Urothelium cell line (cell line): ENCODE measurements at regions not wholly inside any gene's neighbourhood (a gene's known extent, or its start where the extent isn't known, plus 50 kb on each side); places are given as distances from the start of the nearest gene placed in this dataset.

Experiments
- DNase-seq: peaks from one replicate; pipeline ENCODE4 v3.0.0; 2011; ENCODE audit warnings: low spot score, mixed read lengths
- FAIRE-seq: peaks from 2 replicates; lab custom pipeline; 2011; peaks lifted over from hg19 to GRCh38; lab: Jason Lieb, UNC

- DNase-seq (no peak), FAIRE-seq (no peak)
Observed at GRCh38 chr13:22112956-22113745, 442.3 kb downstream of the FGF9 start.

GRCh38 chr13:22114630-22115311 lies 443.9 kb downstream of the FGF9 start:
- DNase-seq (no peak), FAIRE-seq (no peak)

- no peak for DNase-seq
- FAIRE-seq: no peak
Observed at GRCh38 chr13:22118158-22118557, 447.3 kb downstream of the FGF9 start.

GRCh38 chr13:22120646-22121045 lies 449.8 kb downstream of the FGF9 start:
- DNase-seq (no peak), FAIRE-seq (no peak)

GRCh38 chr13:22121146-22121739 lies 450.4 kb downstream of the FGF9 start:
- FAIRE-seq: no peak

GRCh38 chr13:22126433-22127021 lies 455.7 kb downstream of the FGF9 start:
- FAIRE-seq (no peak), DNase-seq (no peak)

More at GRCh38 chr13:22121146-22121739, 450.4 kb downstream of the FGF9 start:
- no peak for DNase-seq

GRCh38 chr13:22127277-22128164 lies 456.6 kb downstream of the FGF9 start:
- FAIRE-seq: peak; percentile 9
- DNase-seq: no peak

- DNase-seq: no peak
- FAIRE-seq: no peak
Observed at GRCh38 chr13:22128441-22129408, 457.9 kb downstream of the FGF9 start.

GRCh38 chr13:22130254-22130653 lies 459.4 kb downstream of the FGF9 start:
- FAIRE-seq: no peak
- DNase-seq: no peak

- FAIRE-seq (no peak), DNase-seq (no peak)
Observed at GRCh38 chr13:22134261-22134660, 463.4 kb downstream of the FGF9 start.

GRCh38 chr13:22135446-22135845 lies 464.6 kb downstream of the FGF9 start:
- no peak for FAIRE-seq

GRCh38 chr13:22137361-22138050 lies 466.6 kb downstream of the FGF9 start:
- no peak for DNase-seq
- no peak for FAIRE-seq

More at GRCh38 chr13:22135446-22135845, 464.6 kb downstream of the FGF9 start:
- DNase-seq: no peak

- DNase-seq (no peak), FAIRE-seq (no peak)
Observed at GRCh38 chr13:22138947-22139346, 468.1 kb downstream of the FGF9 start.

GRCh38 chr13:22141716-22142115 lies 470.8 kb downstream of the FGF9 start:
- FAIRE-seq (no peak), DNase-seq (no peak)

- no peak for DNase-seq
- no peak for FAIRE-seq
Observed at GRCh38 chr13:22143671-22144070, 472.8 kb downstream of the FGF9 start.

GRCh38 chr13:22144806-22145205 lies 473.9 kb downstream of the FGF9 start:
- DNase-seq (no peak), FAIRE-seq (no peak)

GRCh38 chr13:22148187-22148586 lies 477.3 kb downstream of the FGF9 start:
- no peak for FAIRE-seq
- no peak for DNase-seq

GRCh38 chr13:22152751-22153150 lies 481.9 kb downstream of the FGF9 start:
- DNase-seq: no peak
- no peak for FAIRE-seq

GRCh38 chr13:22154041-22154440 lies 483.2 kb downstream of the FGF9 start:
- no peak for DNase-seq
- FAIRE-seq: no peak
